HG02759 (cell line): ENCODE measurements at regions not wholly inside any gene's neighbourhood (a gene's known extent, or its start where the extent isn't known, plus 50 kb on each side); places are given as distances from the start of the nearest gene placed in this dataset.
"Not testable (repeated sequence)": the region's sequence is repeated elsewhere in the genome, so short reads cannot be mapped to it uniquely, and the experiment has no call there.

Experiments used
- ATAC-seq: cut with Tn5 transposase; IDR thresholded peaks from one replicate; pipeline ENCODE4 v1.9.1; 2021; ENCODE audit warnings: mild to moderate bottlenecking, moderate library complexity; ENCODE audit not compliant: unreplicated experiment

- ATAC-seq, result not testable (repeated sequence)
Measured at GRCh38 chr1:222470252-222470805, 77.6 kb downstream of the HHIPL2 start.

DNA sequence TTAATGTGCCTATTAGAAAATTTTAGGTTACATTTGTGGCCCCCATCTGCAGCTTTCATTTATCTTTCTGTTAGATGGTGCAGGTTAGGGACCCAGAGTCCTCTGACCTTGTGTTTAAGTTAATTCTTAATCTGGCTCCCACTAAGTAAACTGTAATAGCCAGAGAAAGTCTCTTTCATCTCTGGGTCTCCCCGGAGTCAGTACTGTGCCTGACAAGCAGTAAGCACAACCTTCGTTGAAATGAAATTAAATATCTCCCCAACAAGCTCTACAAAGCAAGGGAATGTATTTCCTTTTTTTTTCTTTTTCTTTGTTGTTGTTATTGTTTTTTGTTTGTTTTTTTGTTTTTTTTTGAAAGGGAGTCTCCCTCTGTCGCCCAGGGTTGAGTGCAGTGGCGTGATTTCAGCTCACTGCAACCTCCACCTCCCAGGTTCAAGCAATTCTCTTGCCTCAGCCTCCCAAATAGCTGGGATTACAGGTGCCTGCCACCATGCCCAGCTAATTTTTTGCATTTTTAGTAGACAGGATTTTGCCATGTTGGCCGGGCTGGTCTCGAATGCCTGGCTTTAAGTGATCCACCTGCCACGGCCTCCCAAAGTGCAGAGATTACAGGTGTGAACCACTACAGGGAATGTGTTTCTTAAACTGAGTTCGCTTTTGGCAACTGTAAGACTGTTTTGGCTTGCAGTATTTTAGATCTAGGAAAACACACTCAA is 81.6 kb downstream of the HHIPL2 start:
- ATAC-seq, result no peak

- ATAC-seq, result peak; percentile 92
Measured at GRCh38 chr1:222465211-222466041, 82.5 kb downstream of the HHIPL2 start.

DNA sequence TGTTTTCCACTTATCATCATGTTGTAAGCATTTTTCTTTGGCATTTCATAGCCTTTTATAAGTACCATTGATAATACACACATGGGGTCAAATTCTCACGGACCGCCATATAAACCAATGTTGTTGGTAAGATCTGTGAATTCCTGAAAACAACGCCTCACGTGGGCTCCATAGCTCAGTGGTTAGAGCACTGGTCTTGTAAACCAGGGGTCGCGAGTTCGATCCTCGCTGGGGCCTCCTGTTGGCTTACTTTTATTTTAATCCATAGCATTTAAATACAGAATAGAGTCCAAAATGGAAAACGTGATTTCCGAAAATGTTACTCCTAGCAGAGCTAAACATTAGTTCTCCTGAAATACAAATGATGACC is 83.1 kb downstream of the HHIPL2 start:
- peak; percentile 26 for ATAC-seq

DNA sequence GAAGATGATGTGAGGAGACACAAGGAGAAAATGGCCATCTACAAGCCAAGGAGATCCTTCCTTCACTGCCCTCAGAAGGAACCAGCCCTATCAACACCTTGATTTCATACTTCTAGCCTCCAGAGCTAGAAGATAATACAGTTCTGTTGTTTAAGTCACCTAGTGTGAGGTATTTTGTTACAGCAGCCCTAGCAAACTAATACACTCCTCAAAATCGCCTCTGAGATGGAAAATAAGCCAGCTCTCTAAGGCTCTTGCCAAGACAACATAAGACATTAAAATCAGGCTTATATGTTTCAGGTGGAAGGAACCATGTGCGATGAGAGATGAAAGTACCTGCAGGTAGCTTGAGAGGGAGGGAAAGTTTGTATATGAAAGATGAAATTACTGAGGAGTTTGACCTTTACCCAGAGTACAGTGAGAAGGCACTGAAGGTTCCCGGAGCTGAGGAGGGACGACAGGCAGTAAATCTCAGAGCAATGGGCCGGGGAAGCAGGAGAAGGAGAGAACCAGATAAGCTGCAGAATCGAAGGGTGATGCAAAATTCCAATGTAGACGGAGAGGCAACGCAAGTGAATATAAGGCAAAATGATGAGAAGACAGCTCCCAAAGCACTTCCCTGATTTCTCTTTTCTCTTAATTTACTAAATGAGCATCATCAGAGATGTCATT is 84.7 kb downstream of the HHIPL2 start:
- no peak for ATAC-seq

DNA sequence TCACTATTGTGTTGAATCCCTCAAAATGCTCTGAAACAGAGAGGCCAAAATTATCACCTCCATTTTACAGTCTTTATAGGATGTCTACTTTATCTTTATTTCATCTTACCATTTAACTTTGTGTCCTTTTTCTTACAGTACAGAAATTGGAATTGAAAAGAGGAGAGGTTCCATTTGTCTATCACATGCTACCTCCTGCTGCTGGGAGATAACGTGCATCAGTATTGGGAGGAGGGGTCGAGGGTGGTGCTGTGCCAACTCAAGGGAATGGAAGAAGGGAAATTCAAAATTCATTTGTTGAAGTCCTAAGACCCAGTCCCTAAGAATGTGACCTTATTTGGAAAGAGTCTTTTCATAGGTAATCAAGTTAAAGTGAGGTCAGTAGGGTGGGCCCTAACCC is 85.3 kb downstream of the HHIPL2 start:
- ATAC-seq, result no peak

DNA sequence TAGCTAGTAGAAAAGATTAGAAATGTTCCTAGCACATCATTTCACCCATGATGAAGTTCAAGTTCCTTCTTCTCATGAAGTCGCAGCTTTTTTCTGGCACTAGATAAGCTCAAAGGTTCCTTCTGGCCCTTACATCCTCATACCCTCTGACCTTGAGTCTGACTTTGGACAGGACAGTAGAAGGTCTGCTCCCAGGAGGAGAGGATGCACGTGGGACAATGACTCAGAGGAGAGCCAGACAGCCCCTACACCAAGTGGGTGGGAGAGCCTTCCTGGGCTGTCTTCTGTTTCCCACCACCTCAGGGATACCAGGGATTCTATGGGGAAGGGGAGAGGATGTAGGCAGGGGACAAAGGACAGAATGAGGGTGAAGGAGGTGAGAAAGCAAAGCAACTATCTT is 86.0 kb downstream of the HHIPL2 start:
- ATAC-seq, result no peak

DNA sequence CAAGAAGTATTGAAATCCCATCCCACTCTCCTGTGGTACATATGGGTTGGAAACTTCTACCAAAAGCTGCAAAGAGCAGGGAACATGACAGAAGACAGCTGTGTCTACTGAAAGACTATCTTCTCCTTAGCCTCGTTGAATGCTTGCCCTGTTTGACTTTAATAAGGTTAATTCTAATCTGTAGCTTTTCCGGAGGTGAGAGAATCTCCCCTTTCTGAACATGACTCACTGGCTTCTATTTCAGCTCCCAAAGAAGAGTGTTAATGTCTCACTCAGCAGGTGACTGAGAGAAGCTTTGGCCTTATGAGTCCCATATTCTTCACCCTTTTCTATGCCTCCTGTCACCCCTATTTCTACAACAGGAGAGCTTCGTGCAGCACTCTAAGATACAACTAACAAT is 88.3 kb downstream of the HHIPL2 start:
- ATAC-seq, result no peak

- no peak for ATAC-seq
Measured at GRCh38 chr1:222457513-222457912, 90.4 kb downstream of the HHIPL2 start.

DNA sequence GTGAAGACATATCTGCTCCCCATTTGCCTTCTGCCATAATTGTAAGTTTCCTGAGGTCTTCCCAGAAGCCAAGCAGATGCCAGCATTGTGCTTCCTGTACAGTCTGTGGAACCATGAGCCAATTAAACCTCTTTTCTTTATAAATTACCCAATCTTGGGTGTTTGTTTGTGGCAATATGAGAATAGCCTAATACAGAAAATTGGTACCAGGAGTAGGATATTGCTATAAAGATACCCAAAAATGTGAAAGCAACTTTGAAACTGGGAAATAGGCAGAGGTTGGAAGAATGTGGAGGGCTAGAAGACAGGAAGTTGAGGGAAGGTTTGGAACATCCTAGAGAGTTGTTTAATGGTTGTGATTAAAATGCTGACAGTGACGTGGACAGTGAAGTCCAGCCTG is 90.8 kb downstream of the HHIPL2 start:
- ATAC-seq, result no peak

- peak; percentile 98 for ATAC-seq
Measured at GRCh38 chr1:222455188-222455879, 92.6 kb downstream of the HHIPL2 start.

- peak; percentile 18 for ATAC-seq
Measured at GRCh38 chr1:222454782-222455181, 93.1 kb downstream of the HHIPL2 start.

- no peak for ATAC-seq
Measured at GRCh38 chr1:222454186-222454585, 93.7 kb downstream of the HHIPL2 start.

DNA sequence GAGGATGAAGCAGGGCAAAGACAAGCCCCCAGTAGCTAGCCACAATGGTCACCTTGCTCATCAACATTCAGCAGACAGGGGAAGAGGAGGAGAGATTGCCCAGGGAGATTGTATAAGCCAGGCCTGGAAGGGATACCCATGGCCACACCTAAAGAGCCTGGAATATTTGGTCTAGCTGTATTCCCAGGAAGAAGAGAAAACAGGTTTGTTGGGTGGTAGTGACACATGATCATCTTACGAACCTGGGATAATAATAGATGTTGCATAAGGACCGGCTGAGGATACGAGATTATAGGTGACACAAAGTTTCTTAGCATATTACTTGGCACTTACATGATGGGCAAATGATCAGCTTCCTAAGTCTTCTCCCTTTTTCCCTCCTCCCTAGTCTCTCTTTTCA is 95.9 kb downstream of the HHIPL2 start:
- no peak for ATAC-seq

- no peak for ATAC-seq
Measured at GRCh38 chr1:222443566-222443965, 104.3 kb downstream of the HHIPL2 start.

- no peak for ATAC-seq
Measured at GRCh38 chr1:222441066-222441465, 106.8 kb downstream of the HHIPL2 start.

GRCh38 chr1:222424826-222425225 is 123.1 kb downstream of the HHIPL2 start:
- no peak for ATAC-seq

DNA sequence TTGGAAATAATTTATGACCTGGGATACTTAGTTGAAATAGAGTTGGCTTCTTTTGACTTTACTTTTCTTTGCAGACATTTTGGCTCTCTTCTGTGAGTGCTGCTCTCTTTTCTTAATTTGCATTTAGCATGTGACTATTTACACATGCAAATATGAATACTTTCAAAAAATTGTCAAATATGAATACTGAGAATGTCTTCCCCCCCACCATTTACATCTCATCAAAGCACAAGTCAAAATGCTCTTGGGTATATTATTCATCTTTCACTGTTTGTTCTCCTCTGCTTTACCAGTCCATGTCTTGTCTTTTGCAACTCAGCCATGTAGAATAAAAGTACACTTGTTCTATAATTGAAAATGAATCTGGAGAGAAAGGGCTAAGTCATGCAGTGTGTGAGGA is 126.5 kb downstream of the HHIPL2 start:
- no peak for ATAC-seq

DNA sequence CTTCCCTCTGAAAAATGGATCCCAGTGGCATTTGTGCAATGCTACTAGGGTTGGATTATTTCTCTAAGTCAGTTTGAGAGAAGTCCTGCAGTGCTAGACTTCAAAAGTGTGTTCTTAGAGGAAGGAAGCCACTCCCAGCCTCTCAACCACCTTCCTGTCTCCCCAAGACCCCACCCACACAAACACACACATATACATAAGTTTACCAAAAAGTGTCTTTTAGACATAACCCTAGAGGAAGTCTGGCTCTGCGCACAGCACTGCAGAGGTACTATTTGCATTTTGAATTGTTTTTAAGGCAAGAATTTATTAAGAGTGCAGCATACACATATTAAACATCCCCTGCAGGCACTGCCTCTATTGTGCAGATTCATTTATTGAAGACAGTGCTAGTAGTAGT is 127.3 kb downstream of the HHIPL2 start:
- ATAC-seq, result no peak

DNA sequence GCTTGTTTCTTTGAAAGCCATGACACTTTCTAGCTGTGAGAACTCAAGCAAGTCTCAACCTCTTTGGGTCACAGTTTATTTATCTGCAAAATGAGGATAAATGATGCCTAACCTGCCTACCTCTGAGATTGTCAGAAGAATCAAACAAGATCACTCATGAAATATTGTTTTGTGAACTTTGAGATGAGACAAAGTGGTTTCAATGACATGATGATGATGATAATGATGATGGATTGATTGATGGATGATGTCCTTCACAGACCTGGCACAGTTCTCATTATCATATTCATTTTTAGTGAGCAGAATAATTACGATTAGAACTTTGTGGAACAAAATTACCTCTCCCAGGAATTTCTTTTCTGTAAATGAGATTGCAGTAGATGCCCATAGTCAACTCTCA is 129.2 kb downstream of the HHIPL2 start:
- ATAC-seq, result no peak

GRCh38 chr1:222417264-222417663 is 130.6 kb downstream of the HHIPL2 start:
- no peak for ATAC-seq
